ENCODE measurements at regions not wholly inside any gene's neighbourhood (a gene's known extent, or its start where the extent isn't known, plus 50 kb on each side); places are given as distances from the start of the nearest gene placed in this dataset.
"Not testable (repeated sequence)": the region's sequence is repeated elsewhere in the genome, so short reads cannot be mapped to it uniquely, and the experiment has no call there.

DNA sequence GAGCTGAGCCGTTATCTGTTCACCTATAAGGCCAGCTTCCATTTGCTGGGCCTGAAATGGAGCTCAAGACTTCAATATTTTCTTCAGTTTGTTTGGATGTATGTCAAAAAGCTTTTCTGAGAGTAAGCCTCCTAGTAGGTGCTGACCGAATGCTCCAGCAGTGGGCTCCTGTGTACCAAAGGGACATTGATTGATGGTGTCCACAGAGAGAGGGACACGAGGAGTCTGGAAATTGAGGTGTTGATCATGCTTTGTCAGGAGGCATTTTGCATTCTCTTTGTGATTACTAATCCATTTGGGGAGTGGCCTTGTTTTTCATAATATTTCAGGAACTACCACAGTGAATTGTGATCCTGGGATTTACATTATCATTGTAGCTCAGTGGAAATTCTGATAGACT is 107.7 kb upstream of the SLC38A2 start:
- in situ Hi-C loops (cut with HindIII; ENCODE audit: low sequenced_read_pairs) = no loop called here
- no peak overlapping the region for H3K4me3 ChIP-seq (ENCODE audit: low read depth, low read length)
- no peak for TF ChIP-seq CTCF (IDR thresholded peaks at IDR 0.05; ENCODE audit: low read depth, low read length, missing control alignments)
- no peak for DNase-seq (ENCODE audit: low read depth)

DNA sequence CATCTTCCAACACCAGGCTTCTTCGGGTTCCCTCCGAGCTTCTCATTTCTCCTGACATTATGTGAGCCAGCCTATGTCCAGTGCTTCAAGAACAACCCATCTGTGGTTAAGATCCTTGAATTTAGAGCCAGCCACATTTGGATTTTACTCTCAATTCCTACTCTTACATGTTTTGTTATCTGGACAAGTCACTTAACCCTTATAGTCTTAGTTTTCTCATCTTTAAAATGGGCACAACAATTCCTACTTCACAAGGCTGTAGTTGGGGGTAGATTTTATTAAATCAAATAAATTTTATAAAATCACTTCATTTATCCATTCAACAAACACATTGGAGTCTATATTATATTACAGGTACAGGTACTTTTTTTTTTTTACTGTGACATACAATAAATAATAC is 105.5 kb upstream of the SLC38A2 start:
- TF ChIP-seq CTCF (IDR thresholded peaks at IDR 0.05; ENCODE audit: low read depth, low read length, missing control alignments) = no peak
- DNase-seq (ENCODE audit: low read depth) = no peak
- H3K4me3 ChIP-seq (ENCODE audit: low read depth, low read length) = no peak overlapping the region
- in situ Hi-C loops (cut with HindIII; ENCODE audit: low sequenced_read_pairs) = no loop called here

GRCh38 chr12:46477541-46477940 is 105.0 kb upstream of the SLC38A2 start:
- H3K4me3 ChIP-seq (ENCODE audit: low read depth, low read length) = no peak overlapping the region
- no peak for TF ChIP-seq CTCF (IDR thresholded peaks at IDR 0.05; ENCODE audit: low read depth, low read length, missing control alignments)
- no peak for DNase-seq (ENCODE audit: low read depth)
- in situ Hi-C loops (cut with HindIII; ENCODE audit: low sequenced_read_pairs) = no loop called here

GRCh38 chr12:46475972-46476645 is 103.5 kb upstream of the SLC38A2 start:
- no peak for DNase-seq (ENCODE audit: low read depth)
- in situ Hi-C loops (cut with HindIII; ENCODE audit: low sequenced_read_pairs) = no loop called here
- no peak for TF ChIP-seq CTCF (IDR thresholded peaks at IDR 0.05; ENCODE audit: low read depth, low read length, missing control alignments)
- no peak overlapping the region for H3K4me3 ChIP-seq (ENCODE audit: low read depth, low read length)

DNA sequence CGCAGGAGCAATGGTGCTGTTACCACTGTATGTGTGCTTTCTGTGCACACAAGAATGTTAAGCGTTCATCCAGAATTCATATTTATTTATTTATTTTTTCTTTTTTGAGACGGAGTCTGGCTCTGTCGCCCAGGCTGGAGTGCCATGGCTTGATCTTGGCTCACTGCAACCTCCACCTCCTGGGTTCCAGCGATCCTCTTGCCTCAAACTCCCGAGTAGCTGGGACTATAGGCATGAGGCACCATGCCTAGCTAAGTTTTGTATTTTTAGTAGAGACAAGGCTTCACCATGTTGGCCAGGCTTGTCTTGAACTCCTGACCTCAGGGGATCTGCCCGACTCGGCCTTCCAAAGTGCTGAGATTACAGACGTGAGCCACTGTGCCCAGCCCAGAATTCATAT is 101.8 kb upstream of the SLC38A2 start:
- DNase-seq (ENCODE audit: low read depth); H3K4me3 ChIP-seq (ENCODE audit: low read depth, low read length); in situ Hi-C loops (cut with HindIII; ENCODE audit: low sequenced_read_pairs): not testable (repeated sequence)

- in situ Hi-C loops (cut with HindIII; ENCODE audit: low sequenced_read_pairs) = no loop called here
- no peak for TF ChIP-seq CTCF (IDR thresholded peaks at IDR 0.05; ENCODE audit: low read depth, low read length, missing control alignments)
- DNase-seq (ENCODE audit: low read depth) = peak; percentile 84
- H3K4me3 ChIP-seq (ENCODE audit: low read depth, low read length) = no peak overlapping the region
These were observed 101.2 kb upstream of the SLC38A2 start for GRCh38 chr12:46473634-46474329.

DNA sequence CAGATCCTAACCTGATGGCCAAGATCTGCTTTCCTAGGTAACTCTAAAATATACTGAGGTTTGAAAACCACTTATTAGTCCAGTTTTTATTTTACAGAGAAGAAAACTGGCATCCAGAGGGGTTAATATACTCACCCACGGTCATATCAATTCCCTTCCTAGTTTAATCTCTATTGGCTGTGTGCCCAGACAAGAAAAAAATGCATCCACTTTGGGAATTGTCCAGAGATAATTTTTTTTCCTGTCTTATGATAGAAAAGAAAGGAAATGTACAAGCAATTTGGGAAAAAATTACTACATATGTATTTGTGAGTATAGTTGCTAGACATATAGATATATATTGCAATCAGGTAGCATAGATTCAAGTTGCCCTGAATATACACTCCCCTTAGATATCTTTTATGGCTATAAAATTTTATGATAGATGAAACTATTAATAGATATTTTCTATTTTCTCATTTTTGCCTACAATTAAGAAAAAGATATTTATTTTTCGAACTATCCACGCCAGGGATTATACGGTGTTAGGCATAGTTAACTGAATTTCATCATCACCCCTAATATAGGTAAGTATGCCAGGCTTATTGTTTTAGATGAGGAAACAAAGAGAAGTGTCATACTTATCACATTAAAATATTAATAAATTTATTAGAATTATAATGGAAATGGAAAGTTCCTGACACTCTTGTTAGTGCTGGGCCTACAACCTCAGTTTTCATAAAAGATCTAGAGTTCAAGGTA is 100.5 kb upstream of the SLC38A2 start:
- in situ Hi-C loops (cut with HindIII; ENCODE audit: low sequenced_read_pairs) = no loop called here
- H3K4me3 ChIP-seq (ENCODE audit: low read depth, low read length) = no peak overlapping the region
- TF ChIP-seq CTCF (IDR thresholded peaks at IDR 0.05; ENCODE audit: low read depth, low read length, missing control alignments) = no peak
- DNase-seq (ENCODE audit: low read depth) = no peak

Measured in astrocyte of the cerebellum (primary cell).